B cell (primary cell): ENCODE measurements at regions not wholly inside any gene's neighbourhood (a gene's known extent, or its start where the extent isn't known, plus 50 kb on each side); places are given as distances from the start of the nearest gene placed in this dataset.

Experiments used
- ATAC-seq: fragments of 200-7000 bp; cut with Tn5 transposase; one replicate; pipeline ENCODE4 v1.10.0; 2021; ENCODE audit warnings: low read depth, mild to moderate bottlenecking, moderate number of reproducible peaks, moderate library complexity
- CTCF ChIA-PET: fragments of 350-600 bp; sonication (Branson Sonifier 250); formaldehyde crosslinking; loops from one replicate; lab custom pipeline; 2021; ENCODE audit warnings: antibody characterized with exemption, inconsistent platforms; lab: Charles Lee
- POLR2A ChIA-PET: fragments of 350-600 bp; sonication (Branson Sonifier 250); formaldehyde crosslinking; loops from one replicate; lab custom pipeline; 2021; ENCODE audit warnings: antibody characterized with exemption; lab: Charles Lee
- DNase-seq: peaks from one replicate; pipeline ENCODE4 v3.0.0; 2013
- H2AFZ ChIP-seq: 2 replicates; pipeline ENCODE4 v1.6.1; 2012; ENCODE audit warnings: mild to moderate bottlenecking, low read depth, low read length; ENCODE audit not compliant: insufficient read depth, poor library complexity, severe bottlenecking
- H3K27ac ChIP-seq, 2 donors: 1 replicate in 1 of 2; 2 replicates in 1 of 2; pipeline ENCODE4 v1.5.1; 2012 to 2013; ENCODE audit warnings: low read length in 2 of 2, mild to moderate bottlenecking in 2 of 2, moderate library complexity in 1 of 2
- H3K27me3 ChIP-seq, 4 experiments: fragments of 200-600 bp in 1 of 4; sonication (generic) in 1 of 4; replicated peaks in 1 of 4; 1 replicate in 2 of 4; 2 replicates in 2 of 4; pipeline versions ENCODE4 v1.6.1 to v1.7.0; 2013 to 2016; ENCODE audit warnings: low read length in 3 of 4, mild to moderate bottlenecking in 2 of 4, mixed read lengths in 1 of 4, moderate library complexity in 1 of 4; ENCODE audit not compliant: insufficient read depth in 4 of 4, control insufficient read depth in 3 of 4; ENCODE audit errors: control extremely low read depth in 1 of 4
- H3K36me3 ChIP-seq, 2 experiments: replicated peaks in 1 of 2; 1 replicate in 1 of 2; 2 replicates in 1 of 2; pipeline versions ENCODE4 v1.6.1 to v1.7.1; 2013; ENCODE audit warnings: low read length in 1 of 2; ENCODE audit not compliant: insufficient read depth in 2 of 2, control insufficient read depth in 1 of 2; ENCODE audit errors: control extremely low read depth in 1 of 2, extremely low read depth in 1 of 2
- H3K4me1 ChIP-seq, 2 donors: fragments of 200-600 bp in 1 of 2; sonication (generic) in 1 of 2; 1 replicate in 1 of 2; 2 replicates in 1 of 2; pipeline versions ENCODE4 v1.5.1 to v1.6.1; 2013 to 2017; ENCODE audit warnings: low read length in 2 of 2; ENCODE audit not compliant: control insufficient read depth in 2 of 2, insufficient read depth in 2 of 2
- H3K4me2 ChIP-seq: replicated peaks from 2 replicates; pipeline ENCODE3; 2012; ENCODE audit warnings: mild to moderate bottlenecking, low read depth, low read length; ENCODE audit not compliant: poor library complexity, severe bottlenecking
- H3K4me3 ChIP-seq, 5 experiments: fragments of 200-600 bp in 1 of 5; sonication (generic) in 1 of 5; 1 replicate in 3 of 5; 2 replicates in 2 of 5; pipeline versions ENCODE4 v1.5.1 to v1.7.0; 2011 to 2016; ENCODE audit warnings: low read length in 4 of 5, mild to moderate bottlenecking in 4 of 5, low read depth in 2 of 5, control low read depth in 1 of 5, moderate library complexity in 1 of 5; ENCODE audit not compliant: insufficient read depth in 1 of 5; ENCODE audit errors: control extremely low read depth in 1 of 5, extremely low read depth in 1 of 5
- H3K79me2 ChIP-seq: fragments of 200-600 bp; sonication (generic); one replicate; pipeline ENCODE4 v1.6.0; 2016; ENCODE audit warnings: low read length; ENCODE audit not compliant: control insufficient read depth, insufficient read depth
- H3K9ac ChIP-seq: fragments of 200-600 bp; sonication (generic); 2 replicates; pipeline ENCODE4 v1.6.1; 2017; ENCODE audit warnings: mild to moderate bottlenecking, low read length, moderate library complexity
- H3K9me3 ChIP-seq, 3 donors: one replicate each; pipeline versions ENCODE4 v1.6.1 to v1.7.1; 2013; ENCODE audit warnings: low read length in 2 of 3; ENCODE audit not compliant: control insufficient read depth in 2 of 3, insufficient read depth in 1 of 3; ENCODE audit errors: control extremely low read depth in 1 of 3
- H4K20me1 ChIP-seq: 2 replicates; pipeline ENCODE4 v1.6.0; 2012; ENCODE audit warnings: mild to moderate bottlenecking, low read length; ENCODE audit not compliant: insufficient read depth, control insufficient read depth, poor library complexity, severe bottlenecking
- H3K27ac Mint-ChIP-seq: one replicate; pipeline ENCODE4 v1.8.0; 2021; ENCODE audit warnings: mixed read lengths
- H3K27me3 Mint-ChIP-seq: one replicate; pipeline ENCODE4 v1.8.0; 2021; ENCODE audit warnings: mixed read lengths
- H3K4me1 Mint-ChIP-seq: one replicate; pipeline ENCODE4 v1.8.0; 2021; ENCODE audit warnings: mixed read lengths
- H3K4me3 Mint-ChIP-seq: one replicate; pipeline ENCODE4 v1.8.0; 2021; ENCODE audit warnings: mixed read lengths
- H3K9me3 Mint-ChIP-seq: one replicate; pipeline ENCODE4 v1.8.0; 2022; ENCODE audit warnings: mixed read lengths; ENCODE audit not compliant: insufficient read depth
- CTCF ChIP-seq: fragments of 200-600 bp; IDR thresholded peaks from one replicate; pipeline ENCODE4 v1.8.0; 2022; ENCODE audit warnings: antibody characterized with exemption, mild to moderate bottlenecking
- EZH2 ChIP-seq: IDR thresholded peaks from 2 replicates; pipeline ENCODE4 v1.6.1; 2012; ENCODE audit warnings: borderline replicate concordance, low read depth, mild to moderate bottlenecking, moderate library complexity, low read length; ENCODE audit not compliant: insufficient read depth, poor library complexity, severe bottlenecking
- WGBS: methylation state at CpG from one replicate; pipeline ENCODE4 v1.1.5; 2013; ENCODE audit warnings: missing lambda C conversion rate; ENCODE audit not compliant: insufficient coverage; 5-methylcytosine and 5-hydroxymethylcytosine counted together
- intact Hi-C: fragments of 100-400 bp; cut with micrococcal nuclease; formaldehyde crosslinking; loops from one replicate; pipeline ENCODE4 v1.10.0; 2022

- Histone ChIP-seq H3K36me3 (no peaks in the 10 kb centered on the region), H2AFZ (no peak overlapping the region), H3K27ac (no peak overlapping the region), H3K9me3 (no peaks in the 10 kb centered on the region), H3K79me2 (no peaks in the 10 kb centered on the region), H4K20me1 (no peaks in the 10 kb centered on the region), H3K4me1 (no peaks in the 10 kb centered on the region), H3K27me3 (peaks cover 0 to 2% (median 0%) of the 10 kb centered on the region in 4 experiments), H3K9ac (no peak overlapping the region), H3K4me2 (no peak overlapping the region), H3K4me3 (no peak overlapping the region)
- Mint-ChIP-seq H3K4me1 (no peaks in the 10 kb centered on the region), H3K27ac (no peak overlapping the region), H3K9me3 (peaks cover 3% of the 10 kb centered on the region), H3K4me3 (no peak overlapping the region), H3K27me3 (peaks cover 12% of the 10 kb centered on the region)
- CTCF ChIA-PET = no interaction called here
- no peak for TF ChIP-seq EZH2
- no peak for TF ChIP-seq CTCF
- intact Hi-C loops = no loop called here
- ATAC-seq = no peak
- WGBS = no CpG with 5 or more reads among the region's 3 CpGs
- DNase-seq = no peak
- POLR2A ChIA-PET = no interaction called here
Observed at GRCh38 chr21:35145626-35146233, 96.6 kb upstream of the RUNX1 start.

GRCh38 chr21:35144978-35145377, 95.9 kb upstream of the RUNX1 start:
- ChIA-PET POLR2A (no interaction called here), CTCF (no interaction called here)
- H3K79me2 ChIP-seq = no peaks in the 10 kb centered on the region
- no peak overlapping the region for H2AFZ ChIP-seq
- Mint-ChIP-seq H3K27ac (no peak overlapping the region), H3K4me1 (no peaks in the 10 kb centered on the region), H3K27me3 (peaks cover 12% of the 10 kb centered on the region), H3K9me3 (no peaks in the 10 kb centered on the region), H3K4me3 (no peak overlapping the region)
- no peak overlapping the region for H3K27ac ChIP-seq
- ATAC-seq (no peak), DNase-seq (no peak)
- no peaks in the 10 kb centered on the region for H3K4me1 ChIP-seq
- H3K36me3 ChIP-seq = no peaks in the 10 kb centered on the region
- 95% methylated on average over 2 of the region's 2 CpGs for WGBS
- no peaks in the 10 kb centered on the region for H3K9me3 ChIP-seq
- H4K20me1 ChIP-seq = no peaks in the 10 kb centered on the region
- TF ChIP-seq EZH2 (no peak), CTCF (no peak)
- no peak overlapping the region for H3K4me2 ChIP-seq
- peaks cover 0 to 2% (median 0%) of the 10 kb centered on the region in 4 experiments for H3K27me3 ChIP-seq
- H3K4me3 ChIP-seq = no peak overlapping the region
- H3K9ac ChIP-seq = no peak overlapping the region
- intact Hi-C loops = no loop called here
